Activated CD8-positive, alpha-beta memory T cell treated with anti-CD3 and anti-CD28 coated beads, Interleukin-2, amount 50 U/mL, for 1 hour (primary cell): ENCODE measurements at regions not wholly inside any gene's neighbourhood (a gene's known extent, or its start where the extent isn't known, plus 50 kb on each side); places are given as distances from the start of the nearest gene placed in this dataset.

Source experiments
- DNase-seq: peaks from one replicate; pipeline ENCODE4 v3.0.0-alpha.2; 2020; ENCODE audit errors: extremely low read depth

DNA sequence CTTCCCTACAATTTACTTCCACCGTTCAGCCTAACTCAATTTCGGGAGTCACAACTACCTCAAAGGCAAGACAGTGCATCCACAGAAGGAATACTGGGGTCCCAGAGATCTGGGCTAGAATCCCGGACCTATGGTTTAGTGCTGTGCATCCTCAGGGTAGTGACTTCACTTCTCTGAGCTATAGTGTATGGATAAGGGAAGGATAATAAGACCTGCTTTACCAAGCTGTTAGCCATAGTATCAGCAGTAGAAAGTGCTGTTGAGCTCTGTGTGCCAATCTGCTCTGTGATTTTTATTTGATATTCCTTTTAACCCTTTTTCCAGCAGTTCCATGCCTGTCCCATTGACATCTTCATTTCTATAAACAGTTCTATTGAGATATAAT lies 1044.3 kb downstream of the BCL11B start:
- no peak for DNase-seq

DNA sequence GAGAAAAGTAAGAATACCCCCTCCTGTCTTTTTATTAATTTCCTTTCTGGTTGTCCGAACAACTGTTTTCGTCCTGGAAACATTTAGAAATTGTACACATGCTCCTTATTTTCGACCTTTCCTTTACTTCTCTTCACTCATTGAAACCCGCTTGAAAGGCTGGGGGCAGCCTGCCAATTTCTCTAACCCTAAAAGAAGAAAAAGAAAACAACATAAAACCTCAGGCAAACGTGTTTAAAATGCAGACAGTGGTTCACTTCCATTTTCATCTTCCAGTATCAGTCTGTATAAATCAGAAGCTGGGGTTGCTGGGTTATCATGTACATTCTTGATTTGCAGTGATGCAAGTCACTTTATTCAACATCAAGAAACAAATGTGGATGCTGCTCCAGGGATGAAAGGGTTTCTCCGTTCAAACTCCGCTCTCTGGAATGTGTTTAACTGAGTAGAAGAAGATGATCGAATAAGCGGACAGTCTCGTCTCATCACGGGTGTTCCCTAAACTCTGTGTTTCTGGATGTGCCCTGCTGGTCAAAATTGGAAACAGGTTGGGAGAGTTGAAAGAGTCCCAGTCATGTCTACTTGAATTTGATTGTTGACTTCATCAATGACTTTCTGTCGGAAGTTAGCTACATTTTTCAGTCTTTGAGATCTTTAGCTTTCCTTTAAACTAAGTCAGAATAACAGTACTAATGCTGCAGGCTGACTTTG lies 1042.2 kb downstream of the BCL11B start:
- no peak for DNase-seq

DNA sequence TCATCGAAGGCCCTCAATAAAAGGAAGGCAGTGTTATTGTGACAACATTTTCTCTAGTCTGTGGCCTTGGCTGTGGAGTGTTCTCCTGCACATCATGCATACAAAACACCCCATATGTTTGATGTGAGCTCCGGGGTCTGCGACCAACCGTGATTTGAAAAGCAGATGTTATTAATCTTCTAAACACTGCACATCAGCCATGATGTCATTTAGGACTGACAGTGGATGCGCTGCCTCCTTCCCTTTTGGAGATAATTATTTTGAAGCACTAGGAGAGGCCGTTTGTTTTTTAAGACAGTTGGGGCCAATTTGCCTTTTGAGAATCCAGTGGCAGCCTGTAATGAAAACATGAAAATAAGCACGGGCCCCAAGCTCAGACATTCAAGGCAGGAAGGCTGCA lies 1041.6 kb downstream of the BCL11B start:
- DNase-seq, result no peak

DNA sequence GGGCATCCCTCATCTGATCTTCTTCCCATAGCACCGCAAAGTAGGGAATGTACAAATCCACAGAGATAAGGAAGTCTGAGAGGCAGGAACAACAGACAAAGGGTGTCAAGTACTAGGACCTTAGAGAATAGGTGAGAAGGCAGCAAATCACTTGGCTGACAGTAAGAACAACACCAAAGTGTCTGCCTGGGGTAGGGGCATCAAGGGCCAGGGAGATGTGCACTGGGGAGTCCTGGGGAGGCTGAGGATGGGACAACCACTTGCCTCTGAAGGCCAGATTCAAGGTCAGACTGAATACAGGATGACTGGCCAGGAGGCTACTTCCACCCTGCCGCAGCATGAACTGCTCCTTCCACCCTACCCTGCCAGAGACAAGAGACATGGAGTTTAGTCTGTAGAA lies 1040.8 kb downstream of the BCL11B start:
- no peak for DNase-seq

DNA sequence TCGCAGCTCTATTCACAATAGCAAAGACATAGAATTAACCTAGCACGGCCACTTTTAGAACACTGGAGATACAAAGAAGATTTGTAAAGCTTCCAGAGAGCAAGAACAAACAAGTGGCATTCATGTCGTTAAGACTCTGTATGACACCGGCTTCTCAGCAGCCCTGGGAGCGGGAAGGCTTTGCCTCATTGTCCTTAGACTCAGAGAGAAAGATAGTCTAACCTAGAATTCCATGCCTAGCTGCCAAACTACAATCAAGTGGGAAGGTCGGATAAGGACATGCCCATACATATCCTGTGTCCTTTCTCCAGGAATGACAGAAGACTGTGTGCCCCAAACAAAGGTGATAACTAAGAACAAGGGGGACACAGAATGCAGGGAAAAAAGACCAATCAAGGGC lies 1038.3 kb downstream of the BCL11B start:
- no peak for DNase-seq

DNA sequence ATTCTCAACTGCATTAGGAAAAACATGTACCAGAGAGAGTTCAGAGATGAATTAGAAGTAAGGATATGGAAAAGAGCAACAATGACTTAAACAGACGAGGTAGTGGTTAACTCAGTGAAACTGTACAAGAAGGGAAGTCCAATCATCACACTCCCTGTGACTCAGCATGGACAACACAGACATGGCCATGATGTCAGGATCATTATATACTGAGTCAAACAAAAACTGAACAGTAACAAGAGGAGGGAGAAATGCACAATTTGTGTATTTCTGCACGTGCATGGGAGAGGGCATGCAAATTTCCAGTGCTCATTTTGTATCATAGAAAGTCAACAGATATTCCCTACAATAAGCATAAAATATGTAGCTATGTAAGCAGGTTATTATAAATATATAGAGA lies 1037.8 kb downstream of the BCL11B start:
- DNase-seq, result no peak

DNA sequence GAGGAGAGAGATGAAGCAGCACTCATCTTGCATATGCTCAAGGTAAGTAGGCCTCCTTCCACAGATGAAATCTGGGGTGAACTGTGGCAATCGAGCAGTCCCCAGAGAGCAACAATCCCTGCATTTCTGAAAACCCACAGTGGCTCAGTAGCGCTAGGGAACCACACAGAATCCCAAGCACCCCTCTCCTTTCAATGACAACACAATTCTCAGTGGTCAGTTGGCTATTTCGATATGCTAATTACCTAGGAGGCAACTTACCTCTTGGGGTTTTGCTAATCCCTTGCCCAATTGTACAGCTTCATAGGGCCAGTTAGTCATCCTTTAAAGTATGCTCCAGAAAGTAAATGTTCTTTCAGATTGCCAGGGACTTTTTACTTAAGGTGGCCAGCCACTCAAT lies 1035.7 kb downstream of the BCL11B start:
- no peak for DNase-seq

DNA sequence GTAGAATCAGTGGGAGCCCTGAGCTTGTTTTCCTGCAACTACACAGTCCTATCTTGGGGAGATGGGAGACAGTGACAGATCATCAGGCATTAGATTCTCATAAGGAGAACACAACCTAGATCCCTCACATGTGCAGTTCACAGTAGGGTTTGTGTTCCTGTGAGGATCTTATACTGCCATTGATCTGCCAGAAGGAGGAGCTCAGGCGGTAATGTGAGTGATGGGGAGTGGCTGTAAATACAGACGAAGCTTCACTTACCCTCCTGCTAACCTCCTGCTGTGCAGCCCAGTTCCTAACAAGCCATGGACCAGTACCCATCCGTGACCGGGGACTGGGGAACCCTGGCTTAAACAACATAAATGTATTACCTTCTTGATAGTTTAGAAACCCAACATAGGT lies 1034.1 kb downstream of the BCL11B start:
- no peak for DNase-seq

DNA sequence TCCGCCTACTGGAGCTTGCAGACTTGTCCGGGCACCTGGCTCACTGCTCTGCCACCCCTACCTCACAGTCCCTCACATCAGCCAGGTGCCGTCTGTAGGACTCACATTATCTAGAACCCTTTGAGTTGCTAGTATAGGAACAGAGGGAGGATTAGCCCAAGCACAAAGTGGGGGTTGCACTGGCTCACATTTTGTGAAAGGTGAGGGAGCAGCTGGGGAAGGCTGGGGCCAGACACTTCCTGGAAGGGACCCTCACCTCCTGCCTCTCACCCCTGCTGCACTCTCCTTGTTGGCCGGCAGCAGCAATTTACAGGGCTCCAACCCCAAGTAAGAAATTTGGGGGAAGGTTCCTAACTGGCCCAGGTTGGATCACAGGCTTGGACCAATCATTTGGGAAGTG lies 1031.6 kb downstream of the BCL11B start:
- DNase-seq, result no peak

DNA sequence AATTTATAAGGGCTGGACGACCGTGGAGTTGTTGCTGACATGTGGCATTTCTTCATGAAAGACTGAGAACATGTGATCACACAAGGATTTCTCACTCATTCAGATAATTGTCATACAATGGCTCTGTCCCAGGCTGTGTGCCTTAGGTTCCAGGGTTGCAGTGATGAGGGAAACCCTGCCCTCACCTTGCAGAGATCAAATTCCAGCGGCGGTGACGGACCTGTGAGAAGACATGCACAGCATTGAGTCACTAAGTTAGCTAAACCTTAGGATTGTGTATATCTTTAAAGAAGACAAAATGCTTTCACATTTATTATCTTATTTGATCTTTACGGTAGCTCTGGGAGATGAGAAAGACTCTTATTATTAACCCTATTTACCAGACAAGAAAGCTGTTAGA lies 1029.1 kb downstream of the BCL11B start:
- DNase-seq, result no peak

DNA sequence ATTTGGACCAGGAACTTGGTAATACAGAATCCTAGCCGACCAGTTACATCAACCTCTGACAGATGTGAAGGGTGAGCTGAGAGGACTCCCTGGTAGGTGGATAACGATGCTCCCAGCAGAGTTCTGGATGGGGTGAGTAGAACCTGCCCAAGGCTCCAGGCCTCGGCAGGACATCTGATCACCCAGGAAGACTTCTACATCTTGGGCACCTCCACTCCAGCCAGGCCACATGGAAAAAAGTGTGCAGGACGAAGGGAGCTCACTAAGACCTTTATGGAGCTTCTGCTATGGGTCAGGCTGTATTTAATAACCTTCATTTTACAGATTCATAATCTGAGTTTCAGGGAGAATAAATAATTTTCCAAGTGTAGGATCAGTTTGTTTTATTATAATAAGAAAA lies 1028.7 kb downstream of the BCL11B start:
- DNase-seq, result no peak

DNA sequence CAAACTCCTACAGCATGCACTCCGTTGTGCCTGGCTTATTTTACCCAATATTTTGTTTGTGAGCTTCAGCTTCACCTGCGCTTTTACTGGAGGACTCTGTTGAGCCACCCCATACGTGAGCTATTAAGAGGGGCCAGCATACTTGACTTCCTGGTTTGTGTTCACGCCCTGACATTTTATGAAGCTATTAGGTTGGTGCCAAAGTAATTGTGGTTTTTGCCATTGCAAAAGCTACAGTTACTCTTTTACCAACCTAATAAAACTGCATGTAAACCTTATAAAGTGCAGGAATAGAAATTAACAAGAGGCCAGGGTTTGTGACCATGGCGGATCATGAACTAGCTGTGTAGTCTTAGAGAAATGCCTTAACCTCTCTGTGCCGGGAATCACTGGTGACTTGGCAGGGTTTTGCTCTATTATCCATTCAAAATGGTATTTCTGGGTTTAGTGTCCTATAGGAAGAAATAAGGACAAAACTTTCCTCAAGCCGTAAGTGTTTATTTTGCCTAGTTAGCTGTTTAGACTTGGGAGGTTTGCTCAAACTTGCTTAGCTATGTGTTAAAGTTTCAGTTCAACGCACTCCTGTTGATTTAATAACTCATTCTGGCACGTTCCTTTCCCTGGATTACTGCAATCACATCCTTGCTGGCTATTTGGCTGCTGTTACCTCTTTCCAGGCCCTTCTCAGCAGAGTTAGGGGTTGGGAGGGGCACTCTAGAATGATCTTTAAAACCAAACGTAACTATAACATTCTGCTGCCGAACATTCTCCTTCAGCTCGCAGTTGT lies 1027.6 kb downstream of the BCL11B start:
- no peak for DNase-seq

DNA sequence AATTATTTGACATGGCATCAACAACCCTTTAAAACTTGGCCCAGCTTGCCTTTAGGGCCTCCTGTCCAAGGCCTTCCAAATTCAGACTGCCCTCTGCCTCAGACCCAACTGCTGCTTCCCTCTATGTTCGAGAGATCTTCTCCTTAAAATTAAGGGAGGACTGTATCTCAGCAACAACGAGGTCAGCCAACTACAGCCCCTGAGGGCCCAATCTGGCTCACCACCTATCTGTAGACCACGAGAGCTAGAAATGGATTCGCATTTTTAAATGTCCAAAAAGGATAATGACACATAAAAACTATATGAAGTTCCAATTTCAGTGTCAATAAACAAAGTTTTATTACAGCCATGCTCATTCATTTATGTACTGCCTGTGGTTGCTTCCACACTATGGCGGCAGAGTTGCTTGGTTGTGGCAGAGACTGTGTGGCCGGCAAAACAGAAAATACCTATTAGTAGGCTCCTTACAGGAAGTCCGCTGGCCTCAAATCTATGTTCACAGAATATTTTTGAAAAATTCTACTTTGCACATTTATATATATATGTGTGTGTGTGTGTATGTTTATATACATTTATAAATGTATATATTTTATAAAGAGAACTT lies 1026.9 kb downstream of the BCL11B start:
- DNase-seq, result no peak

DNA sequence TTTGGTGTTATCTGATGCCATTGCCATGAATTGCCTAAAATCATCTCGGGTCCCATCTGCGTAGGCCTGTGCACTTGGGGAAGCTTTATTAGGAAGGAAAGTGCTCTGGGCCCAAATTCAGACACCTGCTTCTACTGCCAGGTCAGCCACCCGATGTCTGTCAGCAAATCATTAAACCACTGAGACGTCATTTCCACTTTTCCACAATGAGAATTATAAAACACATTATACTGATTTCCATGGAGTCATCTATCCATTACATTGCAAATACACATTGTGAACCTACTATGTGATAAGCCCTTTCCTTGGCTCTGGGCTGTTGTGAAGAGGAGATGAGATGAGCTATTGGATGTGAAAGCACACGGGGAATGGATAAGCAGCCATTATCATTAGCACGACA lies 1022.9 kb downstream of the BCL11B start:
- DNase-seq, result no peak

DNA sequence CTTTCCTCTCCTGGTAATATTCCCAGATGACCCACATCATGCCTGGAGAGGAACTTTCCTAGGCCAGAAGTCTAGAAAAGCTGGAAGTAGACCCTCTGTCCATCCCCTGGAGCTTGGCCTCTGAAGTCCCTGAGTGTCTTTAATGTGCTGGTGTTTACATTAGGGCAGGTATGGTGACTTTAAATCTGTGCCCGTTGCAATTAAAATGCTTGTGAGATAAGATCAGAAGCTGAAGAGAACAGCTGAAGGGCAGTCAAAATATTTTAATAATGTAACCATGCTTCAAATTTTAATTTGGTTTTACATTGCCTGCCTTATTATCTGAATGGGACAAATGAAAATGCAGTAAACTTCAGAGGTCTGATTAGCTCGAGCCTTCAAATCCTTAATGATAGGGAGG lies 1022.5 kb downstream of the BCL11B start:
- no peak for DNase-seq

DNA sequence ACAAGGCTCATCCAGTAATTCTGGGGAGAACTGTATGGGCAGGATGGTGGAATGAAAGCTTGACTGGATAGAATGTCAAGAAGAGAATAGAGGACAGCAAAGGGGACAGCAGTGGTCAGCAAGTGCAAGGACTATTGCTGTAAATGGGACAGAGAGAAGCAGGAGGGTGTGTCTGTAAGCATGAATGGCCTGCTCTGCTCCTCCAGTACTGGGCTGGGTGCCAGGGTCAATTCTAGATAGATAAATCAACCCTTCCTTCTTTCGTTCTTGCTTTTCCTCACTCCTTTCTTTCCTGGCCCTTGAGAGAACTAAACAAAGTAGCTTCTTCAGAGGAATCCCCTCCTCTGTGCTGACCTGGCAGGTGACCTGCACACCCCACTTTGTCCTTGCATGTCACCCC lies 1019.2 kb downstream of the BCL11B start:
- no peak for DNase-seq

DNA sequence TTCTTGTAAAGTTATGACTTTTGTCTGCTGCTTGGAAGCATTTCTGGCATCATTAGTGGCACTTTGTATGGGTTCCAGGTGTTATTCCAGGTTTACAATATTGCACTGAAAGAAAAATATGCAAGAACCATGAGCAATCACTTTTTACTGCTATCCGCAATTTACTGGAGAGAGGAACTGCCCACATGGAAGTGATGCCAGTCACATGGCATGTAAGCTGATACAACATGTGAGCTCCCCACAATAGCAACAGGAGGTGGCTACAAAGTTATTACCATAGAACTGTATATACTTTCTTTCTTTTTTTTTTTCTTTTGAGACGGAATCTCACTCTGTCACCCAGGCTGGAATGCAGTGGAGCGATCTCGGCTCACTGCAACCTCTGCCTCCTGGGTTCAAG lies 1012.1 kb downstream of the BCL11B start:
- DNase-seq, result no peak

DNA sequence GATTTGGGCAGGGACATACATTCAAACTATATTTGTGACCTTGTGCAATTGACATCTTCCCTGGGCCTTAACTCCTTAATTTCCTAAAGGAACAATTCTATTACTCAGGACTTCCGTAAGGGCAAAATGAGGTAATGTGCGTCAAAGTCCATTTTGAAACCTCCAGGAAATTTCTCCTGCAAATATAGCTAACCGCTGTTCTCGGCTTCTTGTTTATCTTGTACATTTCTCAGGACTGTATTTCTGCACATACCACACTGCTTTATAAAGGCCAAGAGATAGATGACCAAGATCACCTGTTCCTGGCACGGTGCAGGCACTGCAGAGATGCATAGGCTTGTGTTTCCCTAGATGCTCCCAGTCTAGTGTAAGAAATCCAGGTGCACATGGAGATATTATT lies 1009.4 kb downstream of the BCL11B start:
- DNase-seq, result no peak

DNA sequence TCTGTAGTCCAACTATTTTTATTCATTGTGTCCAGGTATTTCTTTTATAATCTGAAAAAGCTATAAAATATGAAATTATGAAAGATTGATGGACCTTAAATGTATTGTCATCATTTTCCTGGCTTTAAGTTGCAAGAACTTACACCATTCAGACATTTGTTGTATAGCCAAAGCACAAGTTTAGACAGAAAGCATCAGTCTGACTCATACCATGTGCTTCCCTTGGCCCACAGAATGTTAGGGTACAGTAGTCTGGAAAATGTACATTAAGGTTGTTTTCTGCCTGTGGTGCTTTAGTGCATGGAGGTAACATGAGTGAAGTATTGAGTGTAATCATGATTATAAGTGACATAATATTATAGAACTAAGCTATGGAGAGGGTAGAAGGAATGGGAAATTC lies 1002.5 kb downstream of the BCL11B start:
- no peak for DNase-seq

DNA sequence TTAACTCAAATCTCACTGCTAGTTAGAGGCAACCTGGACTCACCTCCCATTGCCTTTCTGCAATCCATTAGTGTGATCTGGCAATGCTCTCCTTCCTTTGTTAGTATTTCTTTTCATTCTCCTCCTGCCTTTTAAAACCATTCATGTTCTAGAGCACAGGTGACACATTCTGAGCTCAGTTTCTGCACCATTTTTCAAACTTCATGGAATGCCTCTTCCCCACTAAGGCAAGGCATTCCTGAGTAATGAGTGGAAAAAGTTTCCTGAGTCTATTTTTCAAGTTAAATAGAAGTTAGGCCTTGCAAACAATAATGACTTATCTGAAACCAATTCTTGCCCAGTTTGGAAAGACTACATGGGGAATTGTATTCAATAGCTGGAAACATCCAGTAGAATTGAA lies 1001.8 kb downstream of the BCL11B start:
- no peak for DNase-seq

DNA sequence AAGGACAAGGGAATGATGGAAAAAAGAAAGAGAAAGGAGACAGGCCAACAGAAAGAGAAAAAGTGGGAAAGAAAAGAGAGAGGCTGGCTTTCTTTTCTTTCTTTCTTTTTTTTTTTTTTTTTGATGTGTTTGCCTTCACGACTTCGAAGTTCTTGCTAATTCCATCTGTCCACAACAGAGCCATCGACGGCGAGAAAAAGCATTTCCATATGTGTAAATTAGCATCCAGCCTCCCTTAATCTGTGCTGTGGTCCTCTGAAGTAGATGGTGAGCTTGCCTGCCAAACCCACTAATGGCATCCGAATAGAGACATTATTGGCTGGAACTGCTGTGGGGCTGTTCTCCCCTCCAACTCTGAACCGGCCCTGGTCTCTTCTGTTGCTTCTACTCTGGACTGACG lies 997.4 kb downstream of the BCL11B start:
- DNase-seq, result no peak

DNA sequence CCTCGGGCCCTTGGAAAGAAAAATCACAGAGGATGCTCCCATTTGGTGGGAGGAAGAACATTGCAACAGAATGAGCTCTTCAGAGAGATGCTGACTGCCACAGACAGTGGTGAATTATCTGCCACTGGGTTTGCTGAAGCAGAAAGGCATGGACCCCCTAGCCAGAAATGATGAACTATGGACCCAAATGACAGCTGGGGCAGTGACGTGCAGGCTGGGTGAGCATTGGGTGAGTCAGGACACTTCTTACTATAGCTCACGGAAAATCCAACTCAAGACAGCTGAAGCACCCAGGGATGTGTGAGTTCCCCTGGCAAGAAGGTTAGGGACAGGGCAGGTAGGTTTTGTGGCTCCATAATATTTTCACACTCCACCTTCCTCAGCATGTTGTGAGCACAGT lies 993.2 kb downstream of the BCL11B start:
- no peak for DNase-seq

DNA sequence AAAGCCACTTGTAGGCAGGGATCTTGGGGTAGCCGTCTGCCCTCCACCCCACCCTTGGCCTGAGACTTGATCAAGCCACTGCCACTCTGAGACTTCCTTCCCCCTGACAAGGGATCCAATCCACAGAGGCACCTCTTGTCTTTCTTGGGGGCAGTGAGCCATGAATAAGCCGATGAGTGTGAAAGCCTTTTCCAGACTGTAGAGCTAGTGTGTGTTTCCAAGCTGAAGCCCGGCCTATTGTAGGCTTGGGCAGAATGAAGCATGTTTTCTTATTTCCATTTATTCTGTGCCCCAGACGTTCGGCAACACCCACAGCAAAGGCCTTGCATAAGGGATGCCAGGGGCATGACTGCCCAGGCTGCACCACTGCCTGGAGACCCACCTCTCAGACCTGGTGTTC lies 991.6 kb downstream of the BCL11B start:
- DNase-seq, result no peak
